ENCODE measurements at regions not wholly inside any gene's neighbourhood (a gene's known extent, or its start where the extent isn't known, plus 50 kb on each side); places are given as distances from the start of the nearest gene placed in this dataset.

DNA sequence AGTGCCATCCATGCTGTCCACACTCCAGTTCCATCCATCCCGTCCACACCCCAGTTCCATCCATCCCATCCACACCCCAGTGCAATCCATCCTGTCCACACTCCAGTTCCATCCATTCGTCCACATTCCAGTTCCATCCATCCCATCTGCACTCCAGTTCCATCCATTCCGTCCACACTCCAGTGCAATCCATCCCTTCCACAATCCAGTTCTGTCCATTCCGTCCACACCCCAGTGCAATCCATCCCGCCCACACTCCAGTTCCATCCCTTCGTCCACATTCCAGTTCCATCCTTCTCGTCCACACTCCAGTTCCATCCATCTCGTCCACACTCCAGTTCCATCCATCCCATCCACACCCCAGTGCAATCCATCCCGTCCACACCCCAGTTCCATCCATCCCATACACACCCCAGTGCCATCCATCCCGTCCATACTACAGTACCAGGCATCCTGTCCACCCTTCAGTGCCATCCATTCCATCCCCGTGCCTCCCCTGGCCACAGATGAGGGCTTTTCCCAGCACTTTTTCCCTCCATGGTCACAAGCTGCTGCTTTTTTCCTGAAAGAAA, 704.0 kb downstream of the BRD1 start:
- TF ChIP-seq, protein P1, sequence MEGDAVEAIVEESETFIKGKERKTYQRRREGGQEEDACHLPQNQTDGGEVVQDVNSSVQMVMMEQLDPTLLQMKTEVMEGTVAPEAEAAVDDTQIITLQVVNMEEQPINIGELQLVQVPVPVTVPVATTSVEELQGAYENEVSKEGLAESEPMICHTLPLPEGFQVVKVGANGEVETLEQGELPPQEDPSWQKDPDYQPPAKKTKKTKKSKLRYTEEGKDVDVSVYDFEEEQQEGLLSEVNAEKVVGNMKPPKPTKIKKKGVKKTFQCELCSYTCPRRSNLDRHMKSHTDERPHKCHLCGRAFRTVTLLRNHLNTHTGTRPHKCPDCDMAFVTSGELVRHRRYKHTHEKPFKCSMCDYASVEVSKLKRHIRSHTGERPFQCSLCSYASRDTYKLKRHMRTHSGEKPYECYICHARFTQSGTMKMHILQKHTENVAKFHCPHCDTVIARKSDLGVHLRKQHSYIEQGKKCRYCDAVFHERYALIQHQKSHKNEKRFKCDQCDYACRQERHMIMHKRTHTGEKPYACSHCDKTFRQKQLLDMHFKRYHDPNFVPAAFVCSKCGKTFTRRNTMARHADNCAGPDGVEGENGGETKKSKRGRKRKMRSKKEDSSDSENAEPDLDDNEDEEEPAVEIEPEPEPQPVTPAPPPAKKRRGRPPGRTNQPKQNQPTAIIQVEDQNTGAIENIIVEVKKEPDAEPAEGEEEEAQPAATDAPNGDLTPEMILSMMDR (IDR thresholded peaks at IDR 0.05) = no peak
- TF ChIP-seq POLR2A (IDR thresholded peaks at IDR 0.05) = no peak

Data from esophagus squamous epithelium (tissue), 4 donors.